ENCODE measurements at regions not wholly inside any gene's neighbourhood (a gene's known extent, or its start where the extent isn't known, plus 50 kb on each side); places are given as distances from the start of the nearest gene placed in this dataset.

DNA sequence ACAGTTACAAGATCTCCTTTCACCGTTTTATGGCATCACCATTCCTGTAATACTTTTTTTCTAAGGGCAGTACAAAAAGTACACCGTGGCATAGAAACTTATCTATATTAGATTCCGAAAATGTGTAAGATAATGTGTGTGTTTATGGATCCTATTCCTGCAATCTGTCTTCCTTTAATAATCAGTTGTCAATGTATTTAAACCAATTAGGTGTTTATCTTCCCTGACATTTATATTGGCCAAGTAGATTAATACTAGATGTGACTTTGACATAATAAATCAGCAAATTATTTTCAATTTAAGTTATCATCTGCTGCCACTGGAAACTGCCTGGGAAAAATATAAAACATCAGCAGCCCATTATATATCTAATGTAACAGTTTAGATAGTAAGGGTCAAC, 770.3 kb upstream of the ADGRL2 start:
- TF ChIP-seq, protein P1, sequence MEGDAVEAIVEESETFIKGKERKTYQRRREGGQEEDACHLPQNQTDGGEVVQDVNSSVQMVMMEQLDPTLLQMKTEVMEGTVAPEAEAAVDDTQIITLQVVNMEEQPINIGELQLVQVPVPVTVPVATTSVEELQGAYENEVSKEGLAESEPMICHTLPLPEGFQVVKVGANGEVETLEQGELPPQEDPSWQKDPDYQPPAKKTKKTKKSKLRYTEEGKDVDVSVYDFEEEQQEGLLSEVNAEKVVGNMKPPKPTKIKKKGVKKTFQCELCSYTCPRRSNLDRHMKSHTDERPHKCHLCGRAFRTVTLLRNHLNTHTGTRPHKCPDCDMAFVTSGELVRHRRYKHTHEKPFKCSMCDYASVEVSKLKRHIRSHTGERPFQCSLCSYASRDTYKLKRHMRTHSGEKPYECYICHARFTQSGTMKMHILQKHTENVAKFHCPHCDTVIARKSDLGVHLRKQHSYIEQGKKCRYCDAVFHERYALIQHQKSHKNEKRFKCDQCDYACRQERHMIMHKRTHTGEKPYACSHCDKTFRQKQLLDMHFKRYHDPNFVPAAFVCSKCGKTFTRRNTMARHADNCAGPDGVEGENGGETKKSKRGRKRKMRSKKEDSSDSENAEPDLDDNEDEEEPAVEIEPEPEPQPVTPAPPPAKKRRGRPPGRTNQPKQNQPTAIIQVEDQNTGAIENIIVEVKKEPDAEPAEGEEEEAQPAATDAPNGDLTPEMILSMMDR (IDR thresholded peaks at IDR 0.05), result no peak
- TF ChIP-seq POLR2A (IDR thresholded peaks at IDR 0.05), result no peak
